Keratinocyte (primary cell): ENCODE measurements at regions not wholly inside any gene's neighbourhood (a gene's known extent, or its start where the extent isn't known, plus 50 kb on each side); places are given as distances from the start of the nearest gene placed in this dataset.

Experiments used
- DNase-seq: peaks from one replicate; pipeline ENCODE4 v3.0.0-alpha.2; 2011; ENCODE audit warnings: low read depth, missing footprints, low spot score
- FAIRE-seq: peaks from 2 replicates; lab custom pipeline; 2011; peaks lifted over from hg19 to GRCh38; lab: Jason Lieb, UNC
- H2AFZ ChIP-seq: 2 replicates; pipeline ENCODE4 v1.6.0; 2012; ENCODE audit warnings: low read length, control low read depth, inconsistent platforms; ENCODE audit not compliant: control insufficient read depth
- H3K27ac ChIP-seq: 2 replicates; pipeline ENCODE4 v1.5.1; 2011; ENCODE audit warnings: low read length; ENCODE audit not compliant: control insufficient read depth, insufficient read depth
- H3K27me3 ChIP-seq: 3 replicates; pipeline ENCODE4 v1.6.0; 2011; ENCODE audit warnings: low read length; ENCODE audit not compliant: control insufficient read depth, insufficient read depth; ENCODE audit errors: extremely low read depth
- H3K36me3 ChIP-seq, 2 experiments: 2 replicates in 1 of 2; 3 replicates in 1 of 2; pipeline ENCODE4 v1.5.1; 2011; ENCODE audit warnings: low read length in 2 of 2, mild to moderate bottlenecking in 1 of 2; ENCODE audit not compliant: control insufficient read depth in 2 of 2, insufficient read depth in 2 of 2; ENCODE audit errors: extremely low read depth in 1 of 2
- H3K4me1 ChIP-seq: 3 replicates; pipeline ENCODE4 v1.5.1; 2011; ENCODE audit warnings: low read length; ENCODE audit not compliant: control insufficient read depth, insufficient read depth; ENCODE audit errors: extremely low read depth
- H3K4me2 ChIP-seq: 3 replicates; pipeline ENCODE4 v1.6.0; 2011; ENCODE audit warnings: low read depth, low read length; ENCODE audit not compliant: control insufficient read depth, insufficient read depth; ENCODE audit errors: extremely low read depth
- H3K4me3 ChIP-seq, 3 experiments: fragments of 200-600 bp in 1 of 3; sonication (generic) in 1 of 3; 2 replicates in 2 of 3; 3 replicates in 1 of 3; pipeline ENCODE4 v1.5.1; 2011 to 2016; ENCODE audit warnings: low read length in 3 of 3, mild to moderate bottlenecking in 3 of 3, control low read depth in 2 of 3, inconsistent platforms in 1 of 3, low read depth in 1 of 3, mixed read lengths in 1 of 3, mixed run types in 1 of 3, moderate library complexity in 1 of 3; ENCODE audit not compliant: control insufficient read depth in 2 of 3, insufficient read depth in 2 of 3; ENCODE audit errors: extremely low read depth in 1 of 3
- H3K79me2 ChIP-seq: 2 replicates; pipeline ENCODE4 v1.6.0; 2012; ENCODE audit warnings: low read length; ENCODE audit not compliant: control insufficient read depth, insufficient read depth
- H3K9ac ChIP-seq: 3 replicates; pipeline ENCODE4 v1.6.0; 2011; ENCODE audit warnings: low read length; ENCODE audit not compliant: control insufficient read depth, insufficient read depth; ENCODE audit errors: extremely low read depth
- H3K9me1 ChIP-seq: 3 replicates; pipeline ENCODE4 v1.6.0; 2011; ENCODE audit warnings: low read length; ENCODE audit not compliant: control insufficient read depth, insufficient read depth; ENCODE audit errors: extremely low read depth
- H3K9me3 ChIP-seq: 2 replicates; pipeline ENCODE4 v1.5.1; 2012; ENCODE audit warnings: low read depth, low read length; ENCODE audit not compliant: control insufficient read depth
- H4K20me1 ChIP-seq: 3 replicates; pipeline ENCODE4 v1.6.0; 2011; ENCODE audit warnings: low read length; ENCODE audit not compliant: control insufficient read depth, insufficient read depth; ENCODE audit errors: extremely low read depth
- CTCF ChIP-seq, 3 experiments: IDR thresholded peaks in 1 of 3; conservative IDR thresholded peaks in 1 of 3; optimal IDR thresholded peaks in 1 of 3; 2 replicates in 2 of 3; 3 replicates in 1 of 3; pipeline versions ENCODE3 to v1.5.1; 2011; ENCODE audit warnings: low read length in 3 of 3, mild to moderate bottlenecking in 3 of 3, moderate library complexity in 2 of 3, control low read depth in 1 of 3, inconsistent platforms in 1 of 3; ENCODE audit not compliant: insufficient read depth in 2 of 3; ENCODE audit errors: extremely low read depth in 1 of 3
- EZH2 ChIP-seq: IDR thresholded peaks from one replicate; pipeline ENCODE4 v1.6.1; 2012; ENCODE audit warnings: inconsistent platforms, mild to moderate bottlenecking, low read length, moderate library complexity
- dilution Hi-C: fragments of 300-500 bp; cut with MboI; formaldehyde crosslinking; loops from one replicate; pipeline ENCODE4 v1.7.0; 2020; ENCODE audit warnings: low sequenced_read_pairs; ENCODE audit not compliant: extremely low pct_ligation_motif_present

GRCh38 chr6:139961190-139961589, 586.7 kb upstream of the CITED2 start:
- H3K9ac ChIP-seq: no peak overlapping the region
- H3K27ac ChIP-seq: no peak overlapping the region
- H3K9me1 ChIP-seq: no peaks in the 10 kb centered on the region
- no peaks in the 10 kb centered on the region for H4K20me1 ChIP-seq
- H3K27me3 ChIP-seq: no peaks in the 10 kb centered on the region
- H2AFZ ChIP-seq: no peak overlapping the region
- no peak overlapping the region for H3K4me3 ChIP-seq
- dilution Hi-C loops: no loop called here
- TF ChIP-seq CTCF (optimal IDR thresholded peaks at IDR 0.05 in 1 of 3, IDR thresholded peaks at IDR 0.05 in 1 of 3, conservative IDR thresholded peaks at IDR 0.05 in 1 of 3; ENCODE audit: extremely low read depth in 1 of 3, insufficient read depth in 2 of 3, low read length in 3 of 3) (no peak), EZH2 (no peak)
- peaks cover 5% of the 10 kb centered on the region for H3K4me1 ChIP-seq
- DNase-seq (no peak), FAIRE-seq (no peak)
- no peak overlapping the region for H3K4me2 ChIP-seq
- H3K9me3 ChIP-seq: no peaks in the 10 kb centered on the region
- H3K79me2 ChIP-seq: no peaks in the 10 kb centered on the region
- no peaks in the 10 kb centered on the region for H3K36me3 ChIP-seq

GRCh38 chr6:139960671-139961070, 586.2 kb upstream of the CITED2 start:
- FAIRE-seq: no peak
- dilution Hi-C loops: no loop called here
- no peak for TF ChIP-seq CTCF (optimal IDR thresholded peaks at IDR 0.05 in 1 of 3, IDR thresholded peaks at IDR 0.05 in 1 of 3, conservative IDR thresholded peaks at IDR 0.05 in 1 of 3; ENCODE audit: extremely low read depth in 1 of 3, insufficient read depth in 2 of 3, low read length in 3 of 3)
- no peak for TF ChIP-seq EZH2

More at GRCh38 chr6:139960671-139961070, 586.2 kb upstream of the CITED2 start:
- Histone ChIP-seq H3K36me3 (no peaks in the 10 kb centered on the region), H3K27me3 (no peaks in the 10 kb centered on the region), H3K79me2 (no peaks in the 10 kb centered on the region), H4K20me1 (no peaks in the 10 kb centered on the region), H3K9ac (no peak overlapping the region), H3K9me3 (no peaks in the 10 kb centered on the region), H3K4me2 (no peak overlapping the region), H3K9me1 (no peaks in the 10 kb centered on the region), H3K27ac (no peak overlapping the region), H3K4me3 (no peak overlapping the region), H3K4me1 (peaks cover 5% of the 10 kb centered on the region), H2AFZ (no peak overlapping the region)
- no peak for DNase-seq
